NOMO-1 treated with dmso at 0.1 percent for 144 hours (cell line): ENCODE measurements at regions not wholly inside any gene's neighbourhood (a gene's known extent, or its start where the extent isn't known, plus 50 kb on each side); places are given as distances from the start of the nearest gene placed in this dataset.
"Not testable (repeated sequence)": the region's sequence is repeated elsewhere in the genome, so short reads cannot be mapped to it uniquely, and the experiment has no call there.

Source experiments
- DNase-seq: peaks from one replicate; lab custom pipeline; 2025; ENCODE audit not compliant: unreplicated experiment; lab: John Stamatoyannopoulos, UW

DNA sequence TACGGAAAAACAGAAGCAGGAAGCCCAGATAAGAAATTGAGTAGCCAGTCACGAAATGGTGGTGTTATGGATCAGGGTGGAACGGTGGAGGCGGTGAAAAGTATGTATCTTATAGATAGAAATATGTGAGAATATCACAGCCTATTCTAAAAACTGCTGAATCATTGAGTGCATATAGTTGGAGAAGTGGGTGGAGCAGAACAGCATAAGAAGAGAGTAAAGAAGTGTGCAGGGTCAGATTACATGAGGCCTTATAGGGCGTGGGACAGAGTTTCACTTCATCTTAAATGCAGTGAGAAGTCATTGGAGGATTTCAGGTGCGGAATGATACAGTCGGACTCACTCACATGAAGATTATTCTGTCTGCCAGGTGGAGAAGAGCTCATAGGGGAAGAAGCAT, 293.1 kb downstream of the TRIML1 start:
- no peak for DNase-seq

DNA sequence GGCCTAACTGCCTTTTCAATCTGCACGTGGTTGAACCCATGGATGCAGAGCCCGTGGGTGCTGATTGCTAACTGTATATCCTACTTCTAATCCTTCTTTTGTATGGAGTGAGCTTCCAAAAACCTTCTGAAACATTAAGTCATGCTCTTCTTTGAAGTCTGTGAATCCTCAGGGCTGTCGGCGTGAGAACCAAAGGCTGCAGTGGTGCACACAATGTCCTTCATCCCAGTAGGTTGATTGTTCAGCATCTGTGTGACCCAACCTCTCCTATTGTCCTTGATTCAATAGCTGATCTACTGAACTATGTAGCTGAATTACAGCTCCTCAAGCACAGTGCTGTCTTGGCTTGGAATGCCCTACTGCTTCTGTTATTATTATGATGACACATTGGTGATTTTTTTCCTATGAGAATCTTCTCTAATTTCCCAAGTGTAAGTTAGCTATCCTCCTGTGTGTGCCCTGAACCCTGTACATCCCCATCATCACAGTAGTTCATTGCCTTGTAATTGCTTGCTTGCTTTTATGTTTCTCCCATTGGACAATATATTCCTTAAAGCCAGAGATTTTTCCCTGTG, 294.6 kb downstream of the TRIML1 start:
- no peak for DNase-seq

DNA sequence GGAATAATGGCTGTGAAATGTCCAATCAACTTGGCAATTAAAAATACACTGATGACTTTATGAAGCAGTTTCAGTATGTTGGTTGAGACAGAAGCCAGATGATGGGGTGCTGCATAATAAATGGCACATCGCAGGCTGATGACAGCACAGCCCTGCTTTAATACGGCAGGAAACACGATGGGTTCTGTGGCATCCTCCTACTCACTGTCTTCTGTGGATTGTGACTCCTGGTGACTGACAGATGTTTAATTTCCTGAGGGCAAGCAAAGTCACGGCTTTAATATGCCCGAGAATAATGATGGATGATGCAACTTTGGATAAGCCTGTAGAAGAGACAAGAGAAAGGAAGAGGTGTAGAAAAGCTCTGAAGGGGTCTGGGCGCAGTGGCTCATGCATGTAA, 295.4 kb downstream of the TRIML1 start:
- no peak for DNase-seq

DNA sequence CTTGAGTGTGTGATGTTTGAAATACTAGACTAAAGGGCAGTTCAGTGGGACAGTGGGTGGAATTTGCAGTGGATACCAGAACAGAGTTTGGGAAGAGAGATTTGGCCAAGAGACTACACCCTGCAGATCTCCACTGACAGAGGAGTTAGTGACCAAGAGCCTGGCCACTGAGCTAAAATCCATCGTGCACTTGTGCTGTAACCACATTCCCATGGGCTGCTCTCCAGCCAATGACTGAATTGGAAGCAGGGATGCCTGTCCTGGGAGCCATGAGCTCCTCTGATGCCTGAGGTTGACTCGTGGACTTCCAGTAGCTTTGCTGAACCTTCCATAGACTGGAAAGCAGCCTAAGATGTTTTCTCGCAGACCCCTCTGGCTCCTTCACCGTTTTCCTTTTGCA, 296.1 kb downstream of the TRIML1 start:
- no peak for DNase-seq

DNA sequence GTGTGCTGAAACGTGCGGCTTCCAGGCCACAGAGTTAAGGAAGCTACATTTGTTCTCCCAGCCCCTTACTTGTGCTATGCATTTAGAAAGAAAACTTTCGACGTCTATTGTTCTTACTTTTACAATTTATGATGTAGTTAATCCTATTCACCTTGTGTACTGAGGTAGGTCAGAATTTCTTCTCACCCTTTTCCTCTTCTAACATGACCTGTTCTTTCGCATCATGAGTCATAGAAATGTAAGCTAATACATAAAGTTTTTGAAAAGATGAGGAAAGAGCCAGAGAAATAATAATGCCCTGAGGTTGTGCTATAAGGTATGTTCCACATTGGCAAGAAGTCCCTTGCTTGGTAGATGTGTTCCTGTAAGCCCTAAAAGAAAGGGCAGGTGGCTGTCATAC, 298.3 kb downstream of the TRIML1 start:
- no peak for DNase-seq

DNA sequence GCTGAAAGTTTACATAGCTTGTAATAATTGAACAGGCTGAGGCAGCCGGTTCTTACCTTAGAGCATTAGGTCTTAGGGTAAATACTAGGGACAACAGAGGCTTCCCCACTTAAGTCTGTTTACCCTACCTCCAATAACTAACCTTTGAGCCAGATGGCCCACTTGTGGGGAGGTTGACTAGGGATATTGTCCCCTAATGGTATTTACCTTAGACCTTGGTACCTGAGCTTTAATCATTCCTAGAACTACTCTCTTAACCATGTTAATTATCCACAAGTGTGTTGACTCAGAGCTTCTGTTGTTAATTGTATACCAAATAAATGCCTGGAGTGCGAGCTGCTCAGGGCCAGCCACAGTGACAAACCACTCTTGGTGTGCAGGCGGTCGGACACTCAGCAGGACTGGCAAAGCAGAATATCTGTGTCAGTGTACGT, 299.2 kb downstream of the TRIML1 start:
- not testable (repeated sequence) for DNase-seq

DNA sequence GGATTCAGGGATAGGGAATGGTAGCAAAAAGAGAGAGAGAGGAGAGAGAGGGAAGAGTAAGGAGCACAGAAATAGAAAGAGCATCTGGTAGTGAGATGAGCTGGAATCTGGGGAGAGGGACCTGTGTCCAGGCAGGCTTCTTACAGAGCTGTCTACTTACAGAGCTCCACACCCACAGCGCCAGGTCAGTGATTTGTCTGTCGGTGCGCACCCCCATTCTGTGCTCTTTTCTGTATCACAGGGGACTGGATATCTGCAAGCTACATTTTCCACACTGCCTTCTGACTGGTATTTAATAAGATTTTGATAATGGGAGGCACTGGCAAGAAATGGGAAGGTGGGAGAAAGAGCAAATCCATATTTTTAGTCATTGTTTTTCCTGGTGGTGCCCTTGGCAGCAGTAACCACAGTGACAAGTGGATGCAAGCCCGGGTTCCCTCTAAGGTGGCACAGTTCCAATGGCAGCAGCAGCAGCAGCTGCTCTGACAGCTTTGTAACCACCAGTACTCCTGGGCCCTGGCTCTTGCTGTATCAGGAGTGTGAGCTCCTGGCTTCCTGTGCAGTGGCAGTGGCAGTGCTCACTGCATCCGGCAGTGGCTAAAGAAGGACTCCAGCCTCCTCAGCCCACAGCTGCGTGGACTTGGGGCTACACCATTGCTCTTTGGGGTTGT, 300.5 kb downstream of the TRIML1 start:
- DNase-seq, result no peak

DNA sequence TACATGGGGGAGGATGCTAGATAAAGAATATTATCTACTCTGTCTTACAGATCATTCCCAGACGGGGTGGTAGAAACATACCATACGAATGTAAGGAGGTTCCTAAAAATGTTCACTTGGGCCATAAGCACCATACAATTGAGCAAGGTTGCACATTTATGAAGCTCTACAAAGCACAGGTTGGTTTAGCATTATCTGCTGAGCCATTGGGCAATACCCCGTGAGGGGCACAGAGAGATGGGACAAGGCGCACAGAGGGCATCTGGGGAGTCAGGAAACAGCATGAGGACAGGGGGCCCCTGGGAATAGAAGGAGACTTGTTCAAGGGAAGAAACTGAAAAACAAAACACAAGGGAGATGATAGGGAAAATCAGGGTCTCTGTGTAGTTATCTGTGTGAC, 305.3 kb downstream of the TRIML1 start:
- no peak for DNase-seq

DNA sequence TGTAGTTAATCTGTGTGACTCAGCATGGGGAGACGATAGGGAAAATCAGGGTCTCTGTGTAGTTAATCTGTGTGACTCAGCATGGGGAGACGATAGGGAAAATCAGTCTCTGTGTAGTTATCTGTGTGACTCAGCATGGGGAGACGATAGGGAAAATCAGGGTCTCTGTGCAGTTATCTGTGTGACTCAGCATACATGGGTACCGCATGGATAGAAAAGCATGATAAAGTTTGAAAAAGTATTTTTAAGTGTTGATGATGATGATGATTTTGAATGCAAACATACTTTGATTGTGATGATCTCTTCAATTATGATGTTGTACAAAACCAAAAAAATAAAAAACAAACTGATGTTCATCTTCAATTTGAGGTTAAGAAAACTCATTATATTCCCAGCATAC, 309.8 kb downstream of the TRIML1 start:
- DNase-seq, result not testable (repeated sequence)

DNA sequence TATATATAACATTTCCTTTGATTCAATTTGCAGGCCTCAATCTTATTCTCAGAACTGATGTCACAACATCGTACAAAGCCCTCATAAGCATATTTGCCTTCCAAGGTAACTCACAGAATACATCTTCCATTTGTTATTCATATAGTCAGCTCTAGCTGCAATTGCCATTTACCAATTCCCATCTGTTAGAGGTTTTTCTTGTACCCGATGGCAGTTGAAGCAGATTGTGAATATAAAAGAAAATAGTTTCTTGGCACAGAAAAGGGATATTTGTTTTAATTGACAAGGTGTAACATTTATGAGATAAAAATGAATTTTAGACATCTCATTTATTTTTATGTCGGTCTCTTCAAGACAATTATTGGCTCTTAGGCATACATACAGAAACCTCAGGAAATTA, 311.3 kb downstream of the TRIML1 start:
- no peak for DNase-seq

DNA sequence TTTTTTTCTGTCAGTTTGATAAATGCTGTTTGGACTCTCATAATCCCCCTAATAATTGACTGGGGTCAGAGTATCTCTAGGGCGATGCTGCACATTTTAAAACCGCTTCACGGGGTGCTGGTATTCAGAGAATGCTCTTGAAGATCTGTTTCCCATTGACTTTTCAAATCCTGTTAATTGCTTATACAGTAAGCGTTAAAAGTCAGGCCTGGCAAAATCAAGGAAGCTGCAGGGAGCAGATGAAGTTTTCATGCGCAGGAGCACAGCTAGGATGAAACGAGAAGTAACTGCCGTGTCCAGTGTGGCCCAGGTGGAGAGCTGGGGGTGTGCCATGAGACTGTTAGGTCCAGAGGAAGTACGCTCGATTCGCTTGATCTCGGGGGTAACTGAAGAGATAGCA, 312.9 kb downstream of the TRIML1 start:
- DNase-seq, result no peak

DNA sequence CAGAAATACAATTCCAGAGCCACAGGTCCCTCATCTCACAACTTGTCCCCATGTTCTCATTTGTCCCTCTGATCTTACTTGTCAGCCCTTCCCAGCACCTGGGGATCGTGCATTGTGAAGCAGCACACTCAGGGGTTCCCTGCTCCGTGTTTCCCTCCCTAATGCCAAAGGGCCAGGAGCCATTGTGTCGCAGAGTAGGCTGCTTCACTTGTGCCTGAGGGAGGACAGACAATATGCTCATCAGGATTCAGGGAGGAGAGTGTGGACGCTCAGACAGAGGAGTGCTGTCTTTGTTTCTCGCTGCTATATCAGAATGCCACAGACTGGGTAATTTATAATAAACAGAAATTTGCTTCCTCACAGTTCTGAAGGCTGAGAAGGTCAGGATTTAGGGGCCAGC, 315.3 kb downstream of the TRIML1 start:
- DNase-seq, result no peak

DNA sequence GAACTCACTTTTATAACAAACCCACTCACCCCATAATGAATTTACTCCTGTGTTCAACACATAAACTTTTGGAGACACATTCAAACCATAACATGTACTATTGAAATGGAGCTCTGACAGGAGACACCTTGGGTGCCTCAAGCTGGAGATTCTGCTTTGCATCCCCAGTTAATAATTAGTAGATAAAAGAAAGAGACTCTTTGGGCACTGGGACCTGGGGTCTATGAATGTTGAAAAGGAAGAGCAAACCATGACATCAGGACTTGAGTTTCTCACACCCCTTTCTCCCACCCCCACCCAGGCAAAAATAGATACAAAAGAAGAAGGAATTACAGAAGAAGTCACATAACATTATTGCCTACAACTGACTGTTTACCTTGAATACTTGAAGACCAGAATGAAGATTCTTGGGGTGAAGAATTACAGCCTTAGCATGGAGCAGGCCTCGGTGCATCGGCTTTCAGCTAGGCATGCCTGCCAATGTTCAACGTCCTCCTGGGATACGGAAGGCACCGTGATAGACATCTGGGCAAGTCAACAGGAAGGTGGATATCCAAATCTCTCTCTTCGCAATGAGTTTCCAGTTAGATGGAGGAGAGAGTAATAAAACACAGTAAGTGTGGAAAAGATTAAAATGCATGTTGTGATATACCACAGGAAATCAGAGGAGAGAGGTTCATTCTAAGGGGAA, 316.0 kb downstream of the TRIML1 start:
- no peak for DNase-seq

DNA sequence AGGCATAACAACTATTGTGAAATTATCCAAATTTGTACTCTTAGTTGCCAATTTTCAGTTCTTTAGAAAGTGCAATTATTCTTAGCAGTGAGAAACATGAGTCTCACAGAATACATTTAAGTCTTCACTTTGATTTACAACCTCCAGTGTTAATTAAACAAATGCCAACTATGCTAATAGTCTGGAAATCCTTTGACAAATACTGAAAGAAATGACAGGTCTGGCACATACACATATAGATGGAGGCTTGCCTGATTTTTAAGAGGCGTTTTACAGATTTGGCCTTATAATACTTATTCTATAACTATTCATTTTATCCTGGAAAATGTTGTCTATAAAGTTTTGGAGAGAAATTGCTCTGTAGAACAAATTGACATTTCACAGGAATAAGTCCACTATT, 320.1 kb downstream of the TRIML1 start:
- no peak for DNase-seq

DNA sequence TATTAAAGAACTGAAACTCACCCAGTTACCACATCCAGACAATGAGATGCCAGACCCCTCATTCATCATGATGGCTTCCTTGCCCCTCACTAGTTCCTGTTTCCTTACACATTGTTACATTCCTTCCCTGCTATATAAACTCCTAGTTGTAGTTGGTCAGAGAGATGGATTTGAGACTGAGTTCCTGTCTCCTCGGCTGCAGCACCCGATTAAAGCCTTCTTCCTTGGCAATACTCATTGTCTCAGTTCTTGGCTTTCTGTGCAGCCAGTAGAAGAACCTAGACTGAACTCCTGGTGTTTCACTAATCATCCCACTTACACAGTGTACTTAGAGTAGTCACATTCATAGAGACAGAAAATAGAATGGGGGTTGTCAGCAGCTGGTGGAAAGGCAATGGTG, 324.7 kb downstream of the TRIML1 start:
- DNase-seq, result no peak

DNA sequence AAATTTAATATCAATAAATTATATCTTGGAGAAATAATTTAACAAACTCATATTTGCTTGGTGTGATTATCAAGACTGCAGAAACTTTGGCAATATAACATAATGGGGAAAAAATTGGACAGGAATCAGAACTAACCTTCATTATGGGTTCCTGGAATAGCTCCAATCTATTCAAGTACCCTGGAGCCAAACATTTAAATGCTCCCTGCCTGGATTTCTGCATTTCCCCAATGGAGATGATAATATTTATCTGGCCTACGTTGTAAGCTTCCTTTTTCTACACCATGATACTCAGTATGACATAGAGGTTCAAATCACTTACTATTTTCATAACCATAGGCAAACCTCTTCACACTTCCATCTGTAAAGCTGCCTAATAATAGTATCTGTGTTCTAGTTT, 326.8 kb downstream of the TRIML1 start:
- DNase-seq, result no peak

DNA sequence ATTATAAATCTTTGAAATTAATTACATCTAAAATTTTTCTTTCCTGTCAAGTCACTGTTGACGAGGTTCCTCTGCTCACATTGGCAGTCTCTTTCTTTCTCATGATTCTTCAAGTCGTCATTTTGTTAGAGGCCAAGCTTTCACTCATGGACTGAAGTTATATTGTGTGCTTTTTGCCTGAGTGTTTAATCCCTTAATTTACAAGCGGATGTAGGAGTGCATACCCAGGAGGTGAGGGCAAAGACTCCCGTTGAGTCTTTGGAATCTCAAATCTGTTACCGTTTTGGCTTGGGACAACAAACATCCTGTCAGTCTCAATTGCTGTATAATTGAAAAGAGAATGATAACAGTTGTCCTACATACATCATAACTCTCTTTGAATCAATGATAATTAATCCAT, 345.0 kb downstream of the TRIML1 start:
- no peak for DNase-seq

DNA sequence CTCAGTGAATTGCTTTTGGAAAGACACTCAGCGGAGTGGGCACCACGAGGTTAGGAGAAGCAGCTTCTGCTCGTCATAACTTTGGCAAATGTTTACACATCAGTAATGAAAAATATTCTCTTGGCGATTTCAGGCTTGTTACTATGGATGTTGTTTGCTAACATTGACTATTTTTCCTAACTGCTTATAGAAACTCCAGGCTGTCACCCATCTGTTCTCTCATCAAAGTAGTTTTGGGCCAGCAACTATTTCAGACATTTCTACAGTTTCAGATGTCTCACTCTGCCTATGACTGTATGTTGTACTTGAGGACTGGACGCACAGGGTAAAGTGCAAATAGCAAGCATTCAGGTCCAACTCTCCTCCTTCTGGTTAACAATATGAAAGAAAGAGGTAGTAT, 346.7 kb downstream of the TRIML1 start:
- DNase-seq, result no peak

DNA sequence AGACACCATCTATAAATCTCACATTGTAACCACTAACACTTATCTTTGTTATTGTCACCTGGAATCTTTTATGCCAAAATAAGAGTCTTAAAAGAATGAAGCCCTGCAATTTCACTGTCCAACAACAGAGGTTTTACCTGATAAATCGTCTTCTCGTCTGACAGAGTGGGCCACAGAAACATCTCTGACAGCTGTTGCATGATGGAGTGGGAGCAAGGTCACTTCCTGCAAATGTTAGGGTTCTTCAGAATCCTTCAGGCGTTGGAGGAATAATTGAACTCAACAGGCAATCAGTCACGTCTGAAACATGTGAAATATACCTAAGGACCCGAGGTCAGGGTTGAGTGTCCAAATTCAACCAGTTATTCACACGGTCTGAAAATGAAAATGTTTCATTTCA, 353.6 kb downstream of the TRIML1 start:
- no peak for DNase-seq

DNA sequence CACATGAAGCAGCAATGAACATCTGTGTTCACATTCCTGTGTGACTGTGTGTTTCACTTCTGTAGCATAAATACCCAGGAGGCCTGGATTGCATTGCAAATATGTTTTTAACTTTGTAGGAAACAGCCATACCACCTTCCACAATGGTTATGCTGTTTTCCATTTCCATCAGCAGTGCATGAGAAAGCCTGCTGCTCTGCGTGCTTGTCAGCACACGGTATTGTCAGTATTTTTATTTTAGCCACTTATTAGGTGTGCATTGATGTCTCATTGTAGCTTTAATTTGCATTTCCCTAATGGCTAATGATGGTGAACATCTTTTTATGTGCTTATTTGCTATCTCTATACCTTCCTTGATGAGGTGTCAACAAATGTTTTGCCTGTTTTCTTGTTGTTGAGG, 355.9 kb downstream of the TRIML1 start:
- no peak for DNase-seq

DNA sequence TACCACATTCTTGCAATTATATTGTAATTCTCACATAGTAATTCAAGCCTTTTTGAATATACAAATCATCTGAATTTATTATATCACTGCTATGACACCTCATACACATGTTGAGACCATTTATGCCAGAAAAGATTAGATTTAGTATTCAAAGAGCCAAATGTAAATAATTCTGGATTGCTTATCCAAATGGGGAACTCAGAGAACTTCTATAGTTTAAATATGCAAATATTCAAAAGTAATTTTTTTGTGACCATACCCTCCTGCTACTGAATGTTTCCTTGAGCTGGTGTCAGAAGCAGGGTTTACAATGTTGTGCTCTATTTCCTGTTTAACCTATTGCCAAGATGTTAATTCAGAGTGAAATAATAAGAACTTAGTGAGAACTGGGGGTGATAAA, 372.2 kb downstream of the TRIML1 start:
- DNase-seq, result no peak

DNA sequence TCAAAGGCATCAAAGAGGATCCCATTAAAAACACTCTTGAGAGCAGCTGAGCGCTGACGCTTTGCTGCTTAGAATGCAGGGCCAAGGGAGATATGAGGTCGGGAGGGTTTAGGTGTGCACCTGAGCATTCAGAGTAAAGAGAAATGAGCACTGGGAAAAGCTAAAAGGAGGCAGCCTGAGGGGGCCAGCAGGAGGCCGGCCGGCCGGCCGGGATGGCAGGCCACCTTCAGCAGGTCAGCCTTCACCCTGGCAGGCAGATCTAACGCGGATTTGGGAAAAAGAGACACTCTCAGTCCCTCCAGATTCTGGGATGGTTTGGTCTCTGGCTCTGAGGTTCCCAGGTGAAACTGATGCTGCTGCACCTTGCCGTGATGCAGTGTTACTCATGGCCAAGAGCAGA, 393.5 kb downstream of the TRIML1 start:
- no peak for DNase-seq

DNA sequence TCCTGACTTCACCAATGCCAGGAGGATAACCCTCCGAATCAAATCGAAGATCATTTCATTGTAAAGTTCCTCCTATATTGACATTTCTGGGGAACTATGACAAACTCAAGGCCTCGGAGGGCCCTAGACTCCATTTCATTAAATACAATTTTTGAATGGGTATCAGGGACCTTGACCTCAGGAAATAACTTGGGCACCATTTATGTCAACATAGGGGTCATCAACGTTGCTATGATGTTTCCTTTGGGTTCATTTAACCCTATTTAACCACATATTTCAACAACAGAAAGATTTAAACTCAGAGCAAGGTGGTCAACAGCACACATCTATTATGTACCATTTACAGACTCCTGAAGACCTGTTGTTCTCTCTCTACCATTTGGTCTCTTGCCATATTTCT, 395.1 kb downstream of the TRIML1 start:
- DNase-seq, result no peak
